Thyroid gland (tissue), 4 donors: ENCODE measurements at regions not wholly inside any gene's neighbourhood (a gene's known extent, or its start where the extent isn't known, plus 50 kb on each side); places are given as distances from the start of the nearest gene placed in this dataset.

ENCODE experiments used
- DNase-seq, 2 donors: peaks; one replicate each; pipeline ENCODE4 v3.0.0-alpha.2; 2019
- H3K27ac ChIP-seq, 3 donors: fragments of 200-600 bp; sonication (generic); 1 replicate in 2 of 3; 2 replicates in 1 of 3; pipeline ENCODE4 v1.5.1; 2016 to 2019; ENCODE audit warnings: mild to moderate bottlenecking in 1 of 3, moderate library complexity in 1 of 3
- H3K27me3 ChIP-seq: fragments of 200-600 bp; sonication (generic); one replicate; pipeline ENCODE4 v1.5.1; 2019
- H3K36me3 ChIP-seq, 2 donors: fragments of 200-600 bp; sonication (generic); one replicate each; pipeline ENCODE4 v1.5.1; 2016 to 2019
- H3K4me1 ChIP-seq, 2 donors: fragments of 200-600 bp; sonication (generic); one replicate each; pipeline ENCODE4 v1.5.1; 2017 to 2019
- H3K4me3 ChIP-seq, 3 donors: fragments of 200-600 bp; sonication (generic); replicated peaks in 1 of 3; 1 replicate in 2 of 3; 2 replicates in 1 of 3; pipeline ENCODE4 v1.5.1; 2016; ENCODE audit warnings: mild to moderate bottlenecking in 1 of 3
- H3K9me3 ChIP-seq: fragments of 200-600 bp; sonication (generic); one replicate; pipeline ENCODE4 v1.5.1; 2017
- POLR2A ChIP-seq, 2 donors: fragments of 450-650 bp; IDR thresholded peaks; one replicate each; pipeline ENCODE4 v1.6.1; 2017; ENCODE audit warnings: antibody characterized with exemption in 2 of 2, mild to moderate bottlenecking in 2 of 2, moderate library complexity in 1 of 2
- WGBS, 2 donors: methylation state at CpG; one replicate each; pipeline ENCODE4 v1.1.5; 2017; 5-methylcytosine and 5-hydroxymethylcytosine counted together
- intact Hi-C: fragments of 100-400 bp; cut with DNase I; formaldehyde crosslinking; loops from one replicate; pipeline ENCODE4 v1.15.1; 2023
- TF ChIP-seq, protein P1 (sequence below), 6 experiments: fragments of 200-600 bp in 3 of 6; fragments of 450-650 bp in 3 of 6; sonication (generic) in 3 of 6; IDR thresholded peaks; one replicate each; pipeline ENCODE4 v1.5.1; 2016 to 2019; ENCODE audit warnings: antibody characterized with exemption in 6 of 6, mild to moderate bottlenecking in 2 of 6, inconsistent platforms in 1 of 6, moderate library complexity in 1 of 6

DNA sequence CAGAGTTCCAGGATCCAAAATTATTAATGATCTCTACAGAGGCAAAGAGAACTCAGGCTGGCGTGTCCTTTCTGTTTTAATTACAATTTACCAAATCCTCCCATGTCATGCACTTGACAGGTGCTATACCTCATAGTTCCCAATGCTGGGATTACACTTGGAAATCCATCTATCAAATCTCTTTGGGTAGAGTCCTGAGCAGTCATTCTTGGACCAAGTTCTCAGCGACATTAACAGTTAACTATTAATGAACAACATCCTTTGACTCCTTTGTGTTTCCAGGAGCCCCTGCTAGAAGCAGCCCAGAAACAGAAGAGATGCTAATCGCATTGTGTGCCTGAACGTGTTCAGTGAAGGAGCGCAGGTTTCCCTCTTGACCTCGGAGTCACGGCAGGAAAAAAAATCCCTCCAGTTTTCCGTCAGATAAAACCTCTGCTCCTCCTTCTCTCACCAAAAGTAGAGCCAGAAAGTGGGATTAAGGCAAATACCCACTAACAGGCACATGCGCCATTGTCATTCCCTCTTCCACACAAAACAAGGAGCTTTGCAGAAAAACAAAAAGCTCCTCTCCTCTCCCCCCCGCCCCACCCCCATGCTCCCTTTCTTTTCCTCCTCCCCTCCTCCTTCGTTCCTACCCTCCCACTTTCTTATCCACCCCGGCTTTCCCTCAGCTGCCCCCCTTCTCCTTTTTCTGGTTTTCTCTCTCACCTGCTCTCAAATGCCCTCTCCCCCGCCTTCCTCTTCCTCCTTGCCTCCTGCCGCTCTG lies 224.7 kb downstream of the ZIC5 start:
- H3K9me3 ChIP-seq, result no peaks in the 10 kb centered on the region
- WGBS, 2 donors, result 64 to 68% methylated on average over 14 of the region's 14 CpGs
- no peak overlapping the region for H3K27ac ChIP-seq
- H3K27me3 ChIP-seq, result no peaks in the 10 kb centered on the region
- DNase-seq, result no peak
- intact Hi-C loops, result no loop called here
- no peak overlapping the region for H3K4me3 ChIP-seq
- peaks cover 4 to 12% of the 10 kb centered on the region in 2 donors for H3K4me1 ChIP-seq
- no peaks in the 10 kb centered on the region for H3K36me3 ChIP-seq
- TF ChIP-seq, protein P1, sequence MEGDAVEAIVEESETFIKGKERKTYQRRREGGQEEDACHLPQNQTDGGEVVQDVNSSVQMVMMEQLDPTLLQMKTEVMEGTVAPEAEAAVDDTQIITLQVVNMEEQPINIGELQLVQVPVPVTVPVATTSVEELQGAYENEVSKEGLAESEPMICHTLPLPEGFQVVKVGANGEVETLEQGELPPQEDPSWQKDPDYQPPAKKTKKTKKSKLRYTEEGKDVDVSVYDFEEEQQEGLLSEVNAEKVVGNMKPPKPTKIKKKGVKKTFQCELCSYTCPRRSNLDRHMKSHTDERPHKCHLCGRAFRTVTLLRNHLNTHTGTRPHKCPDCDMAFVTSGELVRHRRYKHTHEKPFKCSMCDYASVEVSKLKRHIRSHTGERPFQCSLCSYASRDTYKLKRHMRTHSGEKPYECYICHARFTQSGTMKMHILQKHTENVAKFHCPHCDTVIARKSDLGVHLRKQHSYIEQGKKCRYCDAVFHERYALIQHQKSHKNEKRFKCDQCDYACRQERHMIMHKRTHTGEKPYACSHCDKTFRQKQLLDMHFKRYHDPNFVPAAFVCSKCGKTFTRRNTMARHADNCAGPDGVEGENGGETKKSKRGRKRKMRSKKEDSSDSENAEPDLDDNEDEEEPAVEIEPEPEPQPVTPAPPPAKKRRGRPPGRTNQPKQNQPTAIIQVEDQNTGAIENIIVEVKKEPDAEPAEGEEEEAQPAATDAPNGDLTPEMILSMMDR (IDR thresholded peaks at IDR 0.05), result no peak
- TF ChIP-seq POLR2A (IDR thresholded peaks at IDR 0.05), result no peak

DNA sequence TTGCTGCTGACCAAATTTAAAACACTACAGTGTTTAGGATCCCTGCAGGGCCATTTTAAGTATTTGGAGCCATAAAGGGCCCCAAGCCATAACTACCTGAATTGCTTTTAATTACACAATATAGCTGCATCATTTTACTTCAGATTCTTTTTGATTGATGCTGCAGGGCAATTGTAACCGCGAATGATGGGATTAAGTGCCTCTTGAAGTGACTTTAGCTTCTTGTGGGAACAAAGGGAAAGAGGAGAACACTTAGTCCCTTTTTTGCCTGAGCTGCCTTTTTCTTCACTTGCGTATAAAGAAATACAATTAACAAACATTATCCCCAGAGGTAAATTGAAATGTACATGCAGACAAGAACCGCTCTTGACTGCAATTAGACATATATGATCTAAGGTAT lies 228.5 kb downstream of the ZIC5 start:
- peaks cover 5 to 14% of the 10 kb centered on the region in 2 donors for H3K4me1 ChIP-seq
- DNase-seq, result no peak
- no peaks in the 10 kb centered on the region for H3K27me3 ChIP-seq
- no peak overlapping the region for H3K4me3 ChIP-seq
- TF ChIP-seq, protein P1 (IDR thresholded peaks at IDR 0.05), result no peak
- no peak for TF ChIP-seq POLR2A (IDR thresholded peaks at IDR 0.05)
- no peaks in the 10 kb centered on the region for H3K36me3 ChIP-seq
- intact Hi-C loops, result no loop called here
- H3K27ac ChIP-seq, result no peak overlapping the region
- no peaks in the 10 kb centered on the region for H3K9me3 ChIP-seq
- 78 to 84% methylated on average over 4 of the region's 4 CpGs for WGBS, 2 donors

DNA sequence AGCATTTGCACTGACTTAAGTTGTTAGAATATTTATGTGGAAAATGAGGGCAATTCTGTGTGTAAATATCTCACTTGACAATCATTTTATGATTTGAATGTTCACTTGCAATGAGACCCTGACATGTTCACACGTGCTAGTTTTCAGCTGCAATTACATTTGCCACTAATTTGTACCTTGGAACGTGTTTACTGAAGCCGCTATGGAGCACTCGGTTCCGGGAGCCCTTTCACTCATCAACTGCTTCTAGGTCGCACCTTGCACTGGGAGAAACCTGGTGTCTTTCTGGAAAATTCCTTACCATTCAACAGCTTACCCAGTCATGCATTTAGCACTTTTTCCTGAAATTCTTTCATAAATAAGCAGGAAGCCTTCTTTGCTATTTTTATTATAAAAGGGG lies 229.6 kb downstream of the ZIC5 start:
- 28 to 47% methylated on average over 6 of the region's 6 CpGs for WGBS, 2 donors
- H3K4me1 ChIP-seq, result peaks cover 5 to 14% of the 10 kb centered on the region in 2 donors
- TF ChIP-seq POLR2A (IDR thresholded peaks at IDR 0.05), result no peak
- TF ChIP-seq, protein P1 (IDR thresholded peaks at IDR 0.05), result no peak
- DNase-seq, result no peak
- intact Hi-C loops, result no loop called here
- no peak overlapping the region for H3K27ac ChIP-seq
- no peaks in the 10 kb centered on the region for H3K36me3 ChIP-seq
- H3K9me3 ChIP-seq, result no peaks in the 10 kb centered on the region
- H3K4me3 ChIP-seq, result no peak overlapping the region
- H3K27me3 ChIP-seq, result no peaks in the 10 kb centered on the region

DNA sequence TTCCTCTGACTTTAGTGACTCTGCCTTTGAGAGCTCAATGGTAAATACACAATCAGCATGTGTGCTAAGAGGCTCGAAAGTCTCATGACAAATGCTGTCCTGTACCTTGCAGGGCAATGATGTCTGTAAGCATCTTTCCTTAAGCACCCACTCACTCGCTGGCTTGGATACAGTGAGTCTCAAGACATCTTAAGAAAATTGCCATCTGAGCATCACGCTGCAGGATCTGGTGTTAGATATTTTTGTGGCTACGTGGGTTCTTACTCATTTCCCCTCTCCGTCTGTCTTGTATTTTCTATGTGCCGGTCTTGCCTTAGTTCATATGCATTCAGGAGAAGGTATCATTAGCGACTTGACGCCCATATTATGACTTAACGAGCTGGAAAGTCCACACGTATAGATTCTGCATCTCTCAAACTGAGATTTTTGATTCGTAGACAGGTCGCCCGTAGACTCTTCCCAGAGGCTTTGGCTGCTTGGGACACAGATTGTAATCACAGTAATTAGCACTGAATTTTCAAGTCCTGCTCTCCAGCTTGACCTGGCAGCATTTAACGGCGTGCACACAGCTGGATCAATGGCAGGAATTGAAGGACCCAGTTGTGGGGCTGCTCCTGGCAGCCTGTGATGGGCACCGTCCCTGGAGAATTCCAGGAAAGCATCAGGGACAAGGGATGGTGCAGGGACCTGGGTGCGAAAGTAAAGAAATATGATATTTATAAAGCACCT lies 231.2 kb downstream of the ZIC5 start:
- Histone ChIP-seq H3K27ac (no peak overlapping the region), H3K36me3 (no peaks in the 10 kb centered on the region), H3K27me3 (no peaks in the 10 kb centered on the region), H3K9me3 (no peaks in the 10 kb centered on the region), H3K4me1 (peaks cover 5 to 14% of the 10 kb centered on the region in 2 donors), H3K4me3 (no peak overlapping the region)
- no peak for DNase-seq
- 82 to 87% methylated on average over 17 of the region's 17 CpGs for WGBS, 2 donors
- no peak for TF ChIP-seq POLR2A (IDR thresholded peaks at IDR 0.05)
- TF ChIP-seq, protein P1 (IDR thresholded peaks at IDR 0.05), result no peak
- intact Hi-C loops, result no loop called here

DNA sequence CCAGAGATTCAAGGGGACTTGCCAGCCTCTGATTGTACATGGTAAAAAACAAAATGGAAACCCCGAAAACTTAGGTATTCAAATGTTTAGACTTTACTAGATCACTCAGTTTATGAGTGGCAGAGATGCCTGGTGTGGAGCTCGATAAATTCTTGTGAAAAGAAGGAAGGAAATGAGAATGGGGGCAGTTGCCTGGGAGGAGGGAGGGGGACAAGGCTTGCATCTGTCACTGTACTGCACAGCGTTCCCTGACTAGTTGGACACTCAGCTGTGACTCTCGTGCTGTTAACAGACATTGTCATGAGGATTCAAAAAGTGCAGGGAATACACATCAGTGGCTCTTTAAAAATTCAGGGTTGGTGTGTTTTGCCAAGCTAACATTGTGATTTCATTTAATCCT lies 232.9 kb downstream of the ZIC5 start:
- no peak overlapping the region for H3K27ac ChIP-seq
- H3K36me3 ChIP-seq, result no peaks in the 10 kb centered on the region
- TF ChIP-seq, protein P1 (IDR thresholded peaks at IDR 0.05), result no peak
- no peak for TF ChIP-seq POLR2A (IDR thresholded peaks at IDR 0.05)
- no peaks in the 10 kb centered on the region for H3K9me3 ChIP-seq
- 62 to 71% methylated on average over 4 of the region's 4 CpGs for WGBS, 2 donors
- peaks cover 5 to 14% of the 10 kb centered on the region in 2 donors for H3K4me1 ChIP-seq
- intact Hi-C loops, result no loop called here
- no peak for DNase-seq
- no peaks in the 10 kb centered on the region for H3K27me3 ChIP-seq
- H3K4me3 ChIP-seq, result no peak overlapping the region
